Loucy (cell line): ENCODE measurements at regions not wholly inside any gene's neighbourhood (a gene's known extent, or its start where the extent isn't known, plus 50 kb on each side); places are given as distances from the start of the nearest gene placed in this dataset.

ENCODE experiments used
- CTCF ChIP-seq: fragments of 200-600 bp; sonication (generic); conservative IDR thresholded peaks from 2 replicates; pipeline ENCODE4 v1.5.1; 2014; ENCODE audit warnings: mild to moderate bottlenecking, antibody characterized with exemption, low read length
- EZH2phosphoT487 ChIP-seq: fragments of 200-600 bp; IDR thresholded peaks from 2 replicates; pipeline ENCODE4 v1.6.1; 2018; ENCODE audit warnings: antibody characterized with exemption, mild to moderate bottlenecking, moderate library complexity, borderline replicate concordance

GRCh38 chr4:72902354-72902753 is 167.2 kb downstream of the COX18 start:
- TF ChIP-seq CTCF (no peak), EZH2phosphoT487 (no peak)
